ENCODE measurements at regions not wholly inside any gene's neighbourhood (a gene's known extent, or its start where the extent isn't known, plus 50 kb on each side); places are given as distances from the start of the nearest gene placed in this dataset.
"Not testable (repeated sequence)": the region's sequence is repeated elsewhere in the genome, so short reads cannot be mapped to it uniquely, and the experiment has no call there.

- not testable (repeated sequence) for H3K4me1 ChIP-seq, H3K36me3 ChIP-seq, H3K27ac ChIP-seq, H3K9me3 ChIP-seq, H3K27me3 ChIP-seq, ATAC-seq, H3K4me3 ChIP-seq
- 70% methylated on average over 3 of the region's 3 CpGs for WGBS, 2 donors (ENCODE audit: low coverage in 1 of 2)
These were observed 311.2 kb upstream of the SOX4 start for GRCh38 chr6:21282360-21282759.

- no peaks in the 10 kb centered on the region for H3K36me3 ChIP-seq
- no peak overlapping the region for H3K4me3 ChIP-seq
- no peaks in the 10 kb centered on the region for H3K27me3 ChIP-seq
- no peak for ATAC-seq
- H3K9me3 ChIP-seq: no peaks in the 10 kb centered on the region
- no peak overlapping the region for H3K27ac ChIP-seq
- no peaks in the 10 kb centered on the region for H3K4me1 ChIP-seq
- TF ChIP-seq CTCF (IDR thresholded peaks at IDR 0.05) (no peak), EP300 (IDR thresholded peaks at IDR 0.05) (no peak), POLR2A (IDR thresholded peaks at IDR 0.05) (no peak), POLR2AphosphoS5 (IDR thresholded peaks at IDR 0.05) (no peak)
- 91 to 100% methylated on average over 3 of the region's 3 CpGs for WGBS, 2 donors (ENCODE audit: low coverage in 1 of 2)
These were observed 309.4 kb upstream of the SOX4 start for GRCh38 chr6:21284166-21284565.

- Histone ChIP-seq H3K9me3 (no peaks in the 10 kb centered on the region), H3K36me3 (no peaks in the 10 kb centered on the region), H3K4me1 (no peaks in the 10 kb centered on the region), H3K27me3 (no peaks in the 10 kb centered on the region), H3K27ac (no peak overlapping the region), H3K4me3 (no peak overlapping the region)
- 81 to 90% methylated on average over 7 of the region's 7 CpGs for WGBS, 2 donors (ENCODE audit: low coverage in 1 of 2)
- TF ChIP-seq EP300 (IDR thresholded peaks at IDR 0.05) (no peak), POLR2AphosphoS5 (IDR thresholded peaks at IDR 0.05) (no peak), POLR2A (IDR thresholded peaks at IDR 0.05) (no peak)
- ATAC-seq: no peak
These were observed 308.8 kb upstream of the SOX4 start for GRCh38 chr6:21284706-21285105.

- Histone ChIP-seq H3K4me1 (no peaks in the 10 kb centered on the region), H3K9me3 (no peaks in the 10 kb centered on the region), H3K27me3 (no peaks in the 10 kb centered on the region), H3K4me3 (no peak overlapping the region), H3K27ac (no peak overlapping the region), H3K36me3 (no peaks in the 10 kb centered on the region)
- ATAC-seq: no peak
- 89 to 100% methylated on average over 1 to 6 of the region's 8 CpGs for WGBS, 2 donors (ENCODE audit: low coverage in 1 of 2)
- no peak for TF ChIP-seq CTCF (IDR thresholded peaks at IDR 0.05)
These were observed 299.4 kb upstream of the SOX4 start for GRCh38 chr6:21294144-21294543.

GRCh38 chr6:21295506-21296240 is 297.9 kb upstream of the SOX4 start:
- ATAC-seq: no peak

More at GRCh38 chr6:21295506-21296240, 297.9 kb upstream of the SOX4 start:
- peaks cover 0 to 8% (median 0%) of the 10 kb centered on the region in 3 donors for H3K9me3 ChIP-seq
- 52 to 56% methylated on average over 6 of the region's 6 CpGs for WGBS, 2 donors (ENCODE audit: low coverage in 1 of 2)
- no peak for TF ChIP-seq POLR2AphosphoS5 (IDR thresholded peaks at IDR 0.05)
- TF ChIP-seq CTCF (IDR thresholded peaks at IDR 0.05): no peak
- no peak for TF ChIP-seq POLR2A (IDR thresholded peaks at IDR 0.05)
- TF ChIP-seq EP300 (IDR thresholded peaks at IDR 0.05): no peak
- H3K27me3 ChIP-seq: no peaks in the 10 kb centered on the region
- no peaks in the 10 kb centered on the region for H3K4me1 ChIP-seq
- H3K36me3 ChIP-seq: no peaks in the 10 kb centered on the region
- H3K27ac ChIP-seq: no peak overlapping the region
- H3K4me3 ChIP-seq: no peak overlapping the region
